Skin epidermis (tissue), 12 donors: ENCODE measurements at regions not wholly inside any gene's neighbourhood (a gene's known extent, or its start where the extent isn't known, plus 50 kb on each side); places are given as distances from the start of the nearest gene placed in this dataset.
A peak's percentile ranks its signal among the peaks of the same experiment; 100 is the strongest.
"Not testable (repeated sequence)": the region's sequence is repeated elsewhere in the genome, so short reads cannot be mapped to it uniquely, and the experiment has no call there.

Experiments
- H3K27ac ChIP-seq, 21 experiments: fragments of 200-600 bp; sonication (generic) in 11 of 21; one replicate each; pipeline ENCODE4 v1.5.0; 2020; ENCODE audit warnings: mild to moderate bottlenecking in 3 of 21, inconsistent platforms in 2 of 21, moderate library complexity in 2 of 21
- H3K4me3 ChIP-seq, 7 experiments: fragments of 200-600 bp; sonication (generic) in 2 of 7; one replicate each; pipeline ENCODE4 v1.5.0; 2020; ENCODE audit warnings: inconsistent platforms in 2 of 7, mild to moderate bottlenecking in 2 of 7, moderate library complexity in 1 of 7

DNA sequence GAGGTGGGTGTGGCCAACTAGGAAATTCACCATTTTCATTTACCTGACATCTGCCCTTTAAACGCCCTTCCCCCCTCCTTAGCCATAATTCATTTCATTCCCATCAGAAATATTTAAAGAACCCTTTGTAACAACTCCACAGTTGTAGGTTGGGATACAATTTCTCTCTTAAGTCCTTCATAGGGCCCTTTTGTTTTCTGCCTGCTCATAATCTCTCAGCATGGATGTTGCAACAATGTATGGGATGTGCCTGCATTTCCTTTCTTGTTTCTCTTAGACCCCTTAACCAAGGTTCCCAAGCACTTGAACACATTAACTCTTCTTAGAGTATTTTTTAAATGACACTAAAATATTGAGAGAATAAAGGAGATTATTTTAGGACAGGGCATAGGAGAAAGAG is 51.7 kb upstream of the MYO10 start:
- Histone ChIP-seq H3K27ac (no peak overlapping the region), H3K4me3 (no peak overlapping the region)

DNA sequence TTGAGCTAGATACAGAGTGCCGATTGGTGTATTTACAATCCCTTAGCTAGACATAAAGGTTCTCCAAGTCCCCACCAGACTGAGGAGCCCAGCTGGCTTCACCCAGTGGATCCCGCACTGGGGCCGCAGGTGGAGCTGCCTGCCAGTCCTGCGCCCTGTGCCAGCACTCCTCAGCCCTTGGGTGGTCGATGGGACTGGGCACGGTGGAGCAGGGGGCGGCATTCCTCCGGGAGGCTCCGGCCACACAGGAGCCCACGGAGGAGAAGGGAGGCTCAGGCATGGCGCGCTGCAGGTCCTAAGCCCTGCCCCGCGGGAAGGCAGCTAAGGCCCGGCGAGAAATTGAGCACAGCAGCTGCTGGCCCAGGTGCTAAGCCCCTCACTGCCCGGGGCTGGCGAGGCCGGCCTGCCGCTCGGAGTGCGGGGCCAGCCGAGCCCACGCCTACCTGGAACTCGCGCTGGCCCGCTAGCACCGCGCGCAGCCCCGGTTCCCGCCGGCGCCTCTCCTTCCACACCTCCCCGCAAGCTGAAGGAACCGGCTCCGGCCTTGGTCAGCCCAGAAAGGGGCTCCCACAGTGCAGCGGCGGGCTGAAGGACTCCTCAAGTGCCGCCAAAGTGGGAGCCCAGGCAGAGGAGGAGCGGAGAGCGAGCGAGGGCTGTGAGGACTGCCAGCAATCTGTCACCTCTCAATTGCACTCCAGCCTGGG is 54.9 kb upstream of the MYO10 start:
- not testable (repeated sequence) for H3K4me3 ChIP-seq, H3K27ac ChIP-seq

DNA sequence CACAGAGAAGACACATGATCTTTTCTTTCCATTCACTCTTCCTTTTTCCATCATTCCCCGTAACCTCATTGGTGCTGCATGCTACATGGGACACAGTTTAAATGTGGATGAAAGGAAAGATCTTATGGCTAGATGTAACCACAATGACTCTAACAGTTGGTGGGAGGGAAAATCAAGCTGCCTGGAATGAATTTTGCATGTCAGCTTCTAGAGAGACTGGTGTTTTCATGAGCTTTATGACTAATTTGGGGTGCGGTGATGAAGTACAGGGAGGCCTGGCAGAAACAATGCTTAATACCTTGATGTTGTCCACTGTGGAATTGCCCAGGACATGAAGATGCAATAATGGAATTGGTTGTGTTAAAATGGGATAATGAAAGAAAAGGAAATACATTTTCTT is 55.9 kb upstream of the MYO10 start:
- Histone ChIP-seq H3K27ac (no peak overlapping the region), H3K4me3 (no peak overlapping the region)

DNA sequence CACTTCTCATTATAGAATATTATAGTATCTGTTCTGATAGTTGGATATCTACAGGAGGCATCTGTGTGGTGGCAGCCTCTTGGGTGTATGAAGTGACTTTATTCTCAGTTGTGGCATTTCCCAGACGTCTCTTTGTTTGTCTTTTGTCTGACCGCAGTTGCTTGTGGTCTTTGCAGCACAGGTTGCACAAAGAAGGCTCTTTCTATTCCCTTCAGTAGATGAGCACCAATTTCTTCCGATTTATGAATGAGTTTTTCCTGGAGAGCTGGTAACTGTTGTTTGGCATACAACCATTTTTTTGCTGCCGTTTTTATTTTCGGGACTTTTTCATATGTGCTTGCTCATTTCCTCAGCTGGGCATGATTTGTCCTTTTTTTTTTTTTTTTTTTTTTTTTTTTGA is 56.4 kb upstream of the MYO10 start:
- H3K27ac ChIP-seq = no peak overlapping the region
- no peak overlapping the region for H3K4me3 ChIP-seq

- Histone ChIP-seq H3K27ac (peak overlapping the region in 4 of 21 experiments; percentile 21 to 38 (median 28)), H3K4me3 (no peak overlapping the region)
These were observed 58.5 kb upstream of the MYO10 start for GRCh38 chr5:16994565-16994964.

DNA sequence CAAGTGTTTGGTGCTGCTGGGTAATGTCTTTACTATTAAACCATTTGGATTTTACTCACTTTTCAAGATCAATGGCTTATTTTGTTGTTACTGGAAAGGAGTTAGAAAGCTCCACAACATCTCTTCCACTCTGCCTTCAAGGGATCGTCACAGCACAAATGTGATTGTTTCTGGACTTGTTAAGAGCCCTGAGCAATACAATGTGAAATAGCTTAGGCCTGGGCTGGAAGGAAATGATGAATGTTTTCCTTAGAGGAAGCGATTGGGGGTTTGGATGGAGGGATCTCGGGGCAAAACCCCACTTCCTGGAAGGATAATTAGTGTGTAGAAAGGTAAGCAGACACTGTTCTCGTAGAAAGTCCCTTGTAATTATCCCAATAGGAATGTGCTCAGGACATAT is 59.3 kb upstream of the MYO10 start:
- no peak overlapping the region for H3K4me3 ChIP-seq
- H3K27ac ChIP-seq = peak overlapping the region in 3 of 21 experiments; percentile 11 to 34 (median 17)

DNA sequence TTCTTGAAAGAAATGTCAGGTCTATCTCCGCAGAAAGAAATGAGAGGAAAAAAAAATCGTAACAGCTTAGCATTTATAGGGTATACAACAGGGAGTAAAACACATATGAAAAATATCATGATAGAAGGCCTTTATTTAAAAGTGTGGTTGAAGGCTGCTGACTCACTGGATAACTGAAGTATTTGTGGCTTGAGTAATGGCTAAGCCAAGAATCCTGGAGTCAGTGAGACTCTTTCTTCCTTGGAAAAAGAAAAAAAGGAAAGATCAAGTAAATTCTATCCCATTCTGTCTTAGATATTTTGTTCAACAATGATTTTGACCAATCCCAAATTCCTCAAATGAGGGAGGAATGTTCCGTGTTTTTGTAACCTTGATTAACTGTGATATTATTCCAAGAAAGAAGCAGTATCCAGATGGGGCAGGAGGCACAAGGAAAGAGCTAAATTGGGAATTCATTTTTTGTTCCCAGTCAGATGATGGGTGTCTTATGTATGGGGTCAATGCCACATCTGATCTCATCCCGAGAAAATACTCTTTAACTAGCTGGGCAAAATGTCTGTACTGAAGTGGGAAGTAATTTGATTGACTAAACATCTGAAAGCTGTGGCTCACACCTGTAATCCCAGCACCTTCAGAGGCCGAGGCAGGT is 64.3 kb upstream of the MYO10 start:
- no peak overlapping the region for H3K4me3 ChIP-seq
- H3K27ac ChIP-seq = peak overlapping the region in 6 of 21 experiments; percentile 21 to 63 (median 42)

DNA sequence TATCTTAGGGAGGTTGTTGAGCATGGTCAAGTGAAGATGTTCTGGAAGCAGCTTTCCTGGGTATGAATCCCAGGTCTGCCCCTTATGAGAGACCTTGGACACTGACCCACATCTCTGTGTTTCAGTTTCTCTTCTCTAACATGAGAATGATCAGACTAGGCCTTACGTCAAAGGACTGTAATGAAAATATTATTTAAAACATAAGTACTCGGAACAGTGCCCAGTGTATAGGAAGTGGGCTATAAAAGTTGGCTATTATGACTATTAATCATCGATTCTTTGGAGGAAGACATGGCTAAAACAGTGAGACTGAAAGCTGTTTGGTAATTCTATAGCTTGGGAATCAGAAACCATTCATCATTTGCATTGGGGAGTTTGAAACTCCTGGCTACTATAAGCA is 65.3 kb upstream of the MYO10 start:
- H3K4me3 ChIP-seq = no peak overlapping the region
- peak overlapping the region in 4 of 21 experiments; percentile 22 to 63 (median 46) for H3K27ac ChIP-seq

GRCh38 chr5:17004441-17005106 is 68.5 kb upstream of the MYO10 start:
- Histone ChIP-seq H3K4me3 (no peak overlapping the region), H3K27ac (peak overlapping the region in 1 of 21 experiments; percentile 34)

GRCh38 chr5:17005107-17005828 is 69.2 kb upstream of the MYO10 start:
- H3K27ac ChIP-seq = peak overlapping the region in 1 of 21 experiments; percentile 15
- no peak overlapping the region for H3K4me3 ChIP-seq

- Histone ChIP-seq H3K4me3 (no peak overlapping the region), H3K27ac (no peak overlapping the region)
These were observed 76.2 kb upstream of the MYO10 start for GRCh38 chr5:17012289-17012688.

DNA sequence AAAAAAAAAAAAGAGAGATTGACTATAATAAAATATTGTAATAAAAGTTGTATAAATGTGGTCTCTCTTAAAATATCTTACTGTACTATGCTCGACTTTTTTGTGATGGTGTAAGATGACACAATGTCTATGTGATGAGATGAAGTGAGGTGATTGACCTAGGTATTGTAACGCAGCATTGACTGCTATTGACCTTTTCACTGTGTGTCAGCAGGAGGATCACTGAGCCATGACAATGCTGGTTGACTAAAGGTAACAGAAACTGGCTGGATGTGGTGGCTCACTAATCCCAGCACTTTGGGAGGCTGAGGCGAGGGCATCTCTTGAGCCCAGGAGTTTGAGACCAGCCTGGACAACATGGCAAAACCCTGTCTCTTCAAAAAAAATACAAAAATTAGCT is 78.6 kb upstream of the MYO10 start:
- H3K27ac ChIP-seq = no peak overlapping the region
- no peak overlapping the region for H3K4me3 ChIP-seq

DNA sequence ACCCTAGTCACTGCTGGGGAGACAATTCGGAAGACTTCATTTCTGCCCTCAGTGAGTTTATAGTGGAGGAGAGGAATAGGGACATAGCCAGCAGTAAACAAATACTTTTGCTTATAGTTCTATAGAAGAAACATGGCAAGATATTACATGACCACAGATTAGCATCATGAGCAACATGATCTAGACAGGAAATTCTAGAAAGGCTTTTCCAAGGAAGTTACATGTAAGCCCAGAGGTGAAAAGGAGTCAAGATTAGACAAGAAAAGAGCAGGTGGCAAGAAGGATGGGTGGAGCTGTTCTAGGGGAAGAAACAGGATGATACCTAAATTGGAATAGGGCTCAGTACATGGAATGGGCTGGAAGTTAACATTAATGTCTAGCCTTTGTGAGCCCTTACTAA is 82.8 kb upstream of the MYO10 start:
- Histone ChIP-seq H3K27ac (no peak overlapping the region), H3K4me3 (no peak overlapping the region)

GRCh38 chr5:17019324-17019723 is 83.2 kb upstream of the MYO10 start:
- Histone ChIP-seq H3K27ac (no peak overlapping the region), H3K4me3 (no peak overlapping the region)

DNA sequence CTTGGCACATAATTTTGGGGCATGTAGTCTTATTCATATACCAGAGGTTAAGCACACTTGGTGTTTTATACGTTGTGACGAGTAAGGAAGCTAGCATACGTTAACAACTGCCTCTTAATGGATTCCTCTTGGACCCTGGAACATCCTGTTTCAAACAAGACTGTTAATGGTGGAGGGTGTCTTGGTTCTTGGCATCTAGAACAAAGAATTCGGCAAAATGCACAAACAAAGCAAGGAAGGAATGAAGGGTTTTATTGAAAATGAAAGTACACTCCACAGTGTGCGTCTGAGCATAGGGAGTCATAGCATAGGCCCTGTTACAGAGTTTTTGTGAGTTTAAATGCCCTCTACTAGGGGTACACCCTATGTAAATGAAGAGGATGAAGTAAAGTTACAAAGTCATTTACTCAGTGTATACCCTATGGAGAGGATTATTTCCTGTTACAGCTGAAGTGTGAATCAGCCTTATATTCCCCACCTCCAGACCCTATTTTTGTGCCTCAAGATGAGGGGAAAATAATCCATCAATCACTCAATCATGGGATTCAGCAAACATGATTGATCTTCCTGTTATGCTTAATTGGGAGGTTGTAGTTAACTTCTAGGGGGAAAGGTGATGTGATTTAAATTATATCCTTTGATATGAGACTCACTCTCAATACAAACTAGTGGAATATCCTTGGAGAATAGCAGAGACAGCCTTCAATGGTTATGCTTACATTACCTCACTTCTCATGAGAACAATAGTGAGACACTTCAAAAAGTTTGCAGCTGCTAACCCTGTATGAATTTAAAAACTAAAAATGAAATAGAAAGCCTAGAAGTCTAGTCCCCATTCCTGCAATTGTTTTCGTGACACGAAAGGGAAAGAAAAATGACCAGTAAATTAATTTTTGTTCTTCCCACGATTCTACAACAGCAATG is 84.9 kb upstream of the MYO10 start:
- Histone ChIP-seq H3K4me3 (no peak overlapping the region), H3K27ac (peak overlapping the region in 10 of 21 experiments; percentile 13 to 79 (median 54))

GRCh38 chr5:17021602-17021932 is 85.5 kb upstream of the MYO10 start:
- peak overlapping the region in 8 of 21 experiments; percentile 0 to 79 (median 44) for H3K27ac ChIP-seq

GRCh38 chr5:17022296-17022695 is 86.2 kb upstream of the MYO10 start:
- Histone ChIP-seq H3K4me3 (no peak overlapping the region), H3K27ac (peak overlapping the region in 6 of 21 experiments; percentile 0 to 73 (median 44))

More at GRCh38 chr5:17021602-17021932, 85.5 kb upstream of the MYO10 start:
- H3K4me3 ChIP-seq = no peak overlapping the region

DNA sequence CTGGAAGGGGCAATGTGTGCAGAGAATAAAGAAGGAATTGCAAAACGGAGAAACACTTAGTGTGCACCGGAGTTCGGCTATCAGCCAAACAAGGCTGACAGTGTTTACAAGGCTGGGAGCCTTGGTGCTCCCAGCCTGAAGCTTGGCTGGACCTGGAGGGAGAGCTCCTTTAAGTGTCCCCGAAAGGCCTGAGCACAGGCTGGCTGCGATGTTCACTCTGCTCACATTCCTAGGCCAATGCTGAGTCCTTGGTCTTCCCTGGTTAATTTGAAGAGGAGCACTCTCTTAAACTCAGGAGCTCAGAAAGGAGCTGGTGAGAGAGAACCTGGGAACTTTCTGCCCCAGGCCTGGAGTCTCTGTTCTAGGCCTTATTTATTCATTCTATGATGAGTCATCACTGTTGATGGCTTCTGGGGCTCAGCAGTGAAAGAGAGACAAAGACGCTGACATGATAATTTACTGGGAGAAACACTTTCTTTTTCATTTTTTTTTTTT is 88.6 kb upstream of the MYO10 start:
- H3K4me3 ChIP-seq = no peak overlapping the region
- peak overlapping the region in 2 of 21 experiments; percentile 49 to 65 for H3K27ac ChIP-seq

DNA sequence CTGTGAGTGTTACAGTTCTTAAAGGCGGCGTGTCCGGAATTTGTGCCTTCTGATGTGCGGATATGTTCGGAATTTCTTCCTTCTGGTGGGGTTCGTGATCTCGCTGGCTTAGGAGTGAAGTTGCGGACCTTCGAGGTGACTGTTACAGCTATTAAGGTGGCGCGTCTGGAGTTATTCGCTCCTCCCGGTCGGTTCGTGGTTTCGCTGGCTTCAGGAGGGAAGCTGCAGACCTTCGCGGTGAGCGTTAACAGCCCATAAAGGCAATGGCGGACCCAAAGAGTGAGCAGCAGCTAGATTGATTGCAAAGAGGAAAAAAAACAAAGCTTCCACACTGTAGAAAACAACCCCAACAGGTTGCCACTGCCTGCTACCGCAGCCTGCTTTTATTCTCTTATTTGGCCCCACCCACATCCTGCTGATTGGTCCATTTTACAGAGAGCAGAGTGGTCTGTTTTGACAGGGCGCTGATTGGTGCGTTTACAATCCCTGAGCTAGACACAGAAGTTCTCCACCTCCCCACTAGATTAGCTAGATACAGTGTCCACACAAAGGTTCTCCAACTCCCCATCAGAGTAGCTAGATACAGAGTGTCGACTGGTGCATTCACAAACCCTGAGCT is 95.7 kb upstream of the MYO10 start:
- not testable (repeated sequence) for H3K27ac ChIP-seq, H3K4me3 ChIP-seq
